ENCODE measurements at regions not wholly inside any gene's neighbourhood (a gene's known extent, or its start where the extent isn't known, plus 50 kb on each side); places are given as distances from the start of the nearest gene placed in this dataset.

GRCh38 chr14:48319823-48320222, 644.4 kb upstream of the MDGA2 start:
- H2BK15ac ChIP-seq (ENCODE audit: low read depth, low read length) = no peak overlapping the region
- H2BK12ac ChIP-seq (ENCODE audit: insufficient read length, low read depth, low read length) = no peak overlapping the region
- no peak overlapping the region for H4K8ac ChIP-seq (replicated peaks; ENCODE audit: insufficient read length, low read depth, low read length)
- Mint-ChIP-seq H3K4me3 (no peak overlapping the region), H3K36me3 (ENCODE audit: insufficient read depth in 1 of 3, low read depth in 3 of 3) (no peaks in the 10 kb centered on the region; a peak in 1 of 7 replicates), H3K9me3 (no peaks in the 10 kb centered on the region; a peak in 1 of 5 replicates), H3K4me1 (no peaks in the 10 kb centered on the region), H3K27me3 (ENCODE audit: low read depth) (no peaks in the 10 kb centered on the region), H3K27ac (no peak overlapping the region)
- H3K18ac ChIP-seq (ENCODE audit: insufficient read length, low read depth, low read length) = no peak overlapping the region
- H2BK20ac ChIP-seq (ENCODE audit: low read depth, low read length, poor library complexity, severe bottlenecking) = no peak overlapping the region
- no peaks in the 10 kb centered on the region for H4K20me1 ChIP-seq (ENCODE audit: control insufficient read depth, insufficient read depth, insufficient read length)
- no peak overlapping the region for H3K23ac ChIP-seq (ENCODE audit: insufficient read length, low read depth, low read length)
- no peak overlapping the region for H3K4ac ChIP-seq (ENCODE audit: low read depth, low read length)
- H2AFZ ChIP-seq (ENCODE audit: low read length) = no peak overlapping the region
- TF ChIP-seq, protein P1, sequence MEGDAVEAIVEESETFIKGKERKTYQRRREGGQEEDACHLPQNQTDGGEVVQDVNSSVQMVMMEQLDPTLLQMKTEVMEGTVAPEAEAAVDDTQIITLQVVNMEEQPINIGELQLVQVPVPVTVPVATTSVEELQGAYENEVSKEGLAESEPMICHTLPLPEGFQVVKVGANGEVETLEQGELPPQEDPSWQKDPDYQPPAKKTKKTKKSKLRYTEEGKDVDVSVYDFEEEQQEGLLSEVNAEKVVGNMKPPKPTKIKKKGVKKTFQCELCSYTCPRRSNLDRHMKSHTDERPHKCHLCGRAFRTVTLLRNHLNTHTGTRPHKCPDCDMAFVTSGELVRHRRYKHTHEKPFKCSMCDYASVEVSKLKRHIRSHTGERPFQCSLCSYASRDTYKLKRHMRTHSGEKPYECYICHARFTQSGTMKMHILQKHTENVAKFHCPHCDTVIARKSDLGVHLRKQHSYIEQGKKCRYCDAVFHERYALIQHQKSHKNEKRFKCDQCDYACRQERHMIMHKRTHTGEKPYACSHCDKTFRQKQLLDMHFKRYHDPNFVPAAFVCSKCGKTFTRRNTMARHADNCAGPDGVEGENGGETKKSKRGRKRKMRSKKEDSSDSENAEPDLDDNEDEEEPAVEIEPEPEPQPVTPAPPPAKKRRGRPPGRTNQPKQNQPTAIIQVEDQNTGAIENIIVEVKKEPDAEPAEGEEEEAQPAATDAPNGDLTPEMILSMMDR (conservative IDR thresholded peaks at IDR 0.05) = no peak
- no peak overlapping the region for H2BK5ac ChIP-seq (ENCODE audit: insufficient read length, low read length)
- no peaks in the 10 kb centered on the region for H3K79me2 ChIP-seq (ENCODE audit: insufficient read depth, low read length)
- no peak overlapping the region for H3T11ph ChIP-seq (ENCODE audit: low read length)
- no peak overlapping the region for H3K56ac ChIP-seq (ENCODE audit: insufficient read length, low read depth, low read length)
- no peak overlapping the region for H4K91ac ChIP-seq (ENCODE audit: insufficient read length, low read depth, low read length)
- H3K27ac ChIP-seq (ENCODE audit: insufficient read length, low read depth, low read length) = no peak overlapping the region
- H3K4me2 ChIP-seq (ENCODE audit: insufficient read depth, insufficient read length, low read length) = no peak overlapping the region
- no peak overlapping the region for H4K5ac ChIP-seq (ENCODE audit: insufficient read length, low read depth, low read length)
- no peaks in the 10 kb centered on the region for H3K27me3 ChIP-seq (ENCODE audit: insufficient read depth, low read length)
- no peak for DNase-seq
- H3K9ac ChIP-seq (ENCODE audit: extremely low read depth, insufficient read length, low read length) = no peak overlapping the region
- no peaks in the 10 kb centered on the region for H3K79me1 ChIP-seq (ENCODE audit: insufficient read depth, low read depth, low read length, poor library complexity, severe bottlenecking)
- no peak overlapping the region for H3K14ac ChIP-seq (ENCODE audit: insufficient read depth, low read length)
- H3K9me3 ChIP-seq (ENCODE audit: control insufficient read depth, low read depth, low read length) = no peaks in the 10 kb centered on the region
- H2AK5ac ChIP-seq (ENCODE audit: insufficient read length, low read length) = no peak overlapping the region
- no peaks in the 10 kb centered on the region for H3K23me2 ChIP-seq (ENCODE audit: insufficient read length, low read depth, low read length, poor library complexity, severe bottlenecking)
- H2BK120ac ChIP-seq (ENCODE audit: low read depth, low read length, poor library complexity, severe bottlenecking) = no peak overlapping the region
- H3K4me1 ChIP-seq (ENCODE audit: insufficient read depth, low read length) = no peaks in the 10 kb centered on the region; the same call in 1 of the 2 replicates

Measured in H9 (cell line).